HFFc6 (cell line): ENCODE measurements at regions not wholly inside any gene's neighbourhood (a gene's known extent, or its start where the extent isn't known, plus 50 kb on each side); places are given as distances from the start of the nearest gene placed in this dataset.

Source experiments
- DNase-seq: peaks from one replicate; pipeline ENCODE4 v3.0.0-alpha.2; 2018
- H3K27ac Mint-ChIP-seq: 2 replicates; pipeline ENCODE4 v1.8.0; 2020; ENCODE audit warnings: mild to moderate bottlenecking, mixed read lengths
- H3K27me3 Mint-ChIP-seq: 2 replicates; pipeline ENCODE4 v1.8.0; 2021; ENCODE audit warnings: mild to moderate bottlenecking, moderate library complexity, mixed read lengths; ENCODE audit not compliant: insufficient read depth
- H3K36me3 Mint-ChIP-seq: 2 replicates; pipeline ENCODE4 v1.8.0; 2021; ENCODE audit warnings: low read depth, mixed read lengths
- H3K4me1 Mint-ChIP-seq: 2 replicates; pipeline ENCODE4 v1.8.0; 2020; ENCODE audit warnings: low read depth, mixed read lengths
- H3K4me3 Mint-ChIP-seq: 2 replicates; pipeline ENCODE4 v1.8.0; 2020; ENCODE audit warnings: mild to moderate bottlenecking, moderate library complexity, mixed read lengths
- H3K9me3 Mint-ChIP-seq: 2 replicates; pipeline ENCODE4 v1.8.0; 2020; ENCODE audit warnings: mild to moderate bottlenecking, mixed read lengths
- CTCF ChIP-seq: fragments of 200-600 bp; sonication (generic); IDR thresholded peaks from 2 replicates; pipeline ENCODE4 v1.5.0; 2021; ENCODE audit warnings: antibody characterized with exemption, mild to moderate bottlenecking

- H3K4me1 Mint-ChIP-seq, result no peaks in the 10 kb centered on the region
- H3K9me3 Mint-ChIP-seq, result no peaks in the 10 kb centered on the region
- no peaks in the 10 kb centered on the region; the same call in 1 of the 2 replicates for H3K27me3 Mint-ChIP-seq
- no peak overlapping the region for H3K27ac Mint-ChIP-seq
- TF ChIP-seq CTCF, result no peak
- H3K4me3 Mint-ChIP-seq, result no peak overlapping the region
- no peaks in the 10 kb centered on the region for H3K36me3 Mint-ChIP-seq
- no peak for DNase-seq
Observed at GRCh38 chr6:73879501-73880293, 183.7 kb downstream of the CD109 start.

- no peaks in the 10 kb centered on the region for H3K9me3 Mint-ChIP-seq
- peaks cover 2% of the 10 kb centered on the region for H3K4me1 Mint-ChIP-seq
- H3K27me3 Mint-ChIP-seq, result no peaks in the 10 kb centered on the region; the same call in 1 of the 2 replicates
- H3K27ac Mint-ChIP-seq, result no peak overlapping the region
- TF ChIP-seq CTCF, result no peak
- H3K36me3 Mint-ChIP-seq, result no peaks in the 10 kb centered on the region
- H3K4me3 Mint-ChIP-seq, result no peak overlapping the region
- DNase-seq, result no peak
Observed at GRCh38 chr6:73878403-73878802, 182.4 kb downstream of the CD109 start.
